ENCODE measurements at regions not wholly inside any gene's neighbourhood (a gene's known extent, or its start where the extent isn't known, plus 50 kb on each side); places are given as distances from the start of the nearest gene placed in this dataset.
"Not testable (repeated sequence)": the region's sequence is repeated elsewhere in the genome, so short reads cannot be mapped to it uniquely, and the experiment has no call there.

- TF ChIP-seq CTCF (IDR thresholded peaks at IDR 0.05; ENCODE audit: control insufficient read depth, insufficient read depth, low read depth, low read length, missing control alignments), result no peak
- no peak for DNase-seq (ENCODE audit: low read depth)
- H3K4me3 ChIP-seq (ENCODE audit: control insufficient read depth, low read depth, low read length), result no peak overlapping the region
Observed at GRCh38 chr11:34769224-34769623, 147.0 kb downstream of the APIP start.

DNA sequence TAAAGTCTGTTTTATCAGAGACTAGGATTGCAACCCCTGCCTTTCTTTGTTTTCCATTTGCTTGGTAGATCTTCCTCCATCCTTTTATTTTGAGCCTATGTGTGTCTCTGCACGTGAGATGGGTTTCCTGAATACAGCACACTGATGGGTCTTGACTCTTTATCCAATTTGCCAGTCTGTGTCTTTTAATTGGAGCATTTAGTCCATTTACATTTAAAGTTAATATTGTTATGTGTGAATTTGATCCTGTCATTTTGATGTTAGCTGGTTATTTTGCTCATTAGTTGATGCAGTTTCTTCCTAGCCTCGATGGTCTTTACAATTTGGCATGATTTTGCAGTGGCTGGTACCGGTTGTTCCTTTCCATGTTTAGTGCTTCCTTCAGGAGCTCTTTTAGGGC, 141.7 kb downstream of the EHF start:
- not testable (repeated sequence) for H3K4me3 ChIP-seq (ENCODE audit: control insufficient read depth, low read depth, low read length); DNase-seq (ENCODE audit: low read depth)

GRCh38 chr11:34758262-34758661, 137.4 kb downstream of the EHF start:
- no peak overlapping the region for H3K4me3 ChIP-seq (ENCODE audit: control insufficient read depth, low read depth, low read length)
- no peak for DNase-seq (ENCODE audit: low read depth)
- no peak for TF ChIP-seq CTCF (IDR thresholded peaks at IDR 0.05; ENCODE audit: control insufficient read depth, insufficient read depth, low read depth, low read length, missing control alignments)

DNA sequence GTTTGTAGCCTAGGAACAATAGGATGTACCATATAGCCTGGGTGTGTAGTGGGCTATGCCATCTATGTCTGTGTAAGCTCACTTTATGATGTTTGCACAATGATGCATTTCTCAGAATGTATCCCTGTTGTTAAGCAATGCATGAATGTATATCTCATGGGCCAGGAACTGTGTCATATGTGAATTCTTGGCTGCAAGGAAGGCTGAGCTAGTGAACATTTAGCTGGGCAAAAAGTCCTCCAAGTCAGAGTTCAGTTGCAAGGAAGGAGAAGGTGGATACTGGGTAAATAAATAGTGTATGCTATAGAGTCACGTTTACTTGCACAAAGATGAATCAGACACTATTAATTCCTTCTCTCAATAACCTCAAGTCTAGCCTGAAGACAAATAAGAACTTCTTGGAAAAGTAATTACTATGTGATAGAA, 136.1 kb downstream of the EHF start:
- DNase-seq (ENCODE audit: low read depth), result no peak
- no peak for TF ChIP-seq CTCF (IDR thresholded peaks at IDR 0.05; ENCODE audit: control insufficient read depth, insufficient read depth, low read depth, low read length, missing control alignments)
- H3K4me3 ChIP-seq (ENCODE audit: control insufficient read depth, low read depth, low read length), result no peak overlapping the region

- no peak overlapping the region for H3K4me3 ChIP-seq (ENCODE audit: control insufficient read depth, low read depth, low read length)
- no peak for DNase-seq (ENCODE audit: low read depth)
- no peak for TF ChIP-seq CTCF (IDR thresholded peaks at IDR 0.05; ENCODE audit: control insufficient read depth, insufficient read depth, low read depth, low read length, missing control alignments)
Observed at GRCh38 chr11:34756591-34756990, 135.7 kb downstream of the EHF start.

- TF ChIP-seq CTCF (IDR thresholded peaks at IDR 0.05; ENCODE audit: control insufficient read depth, insufficient read depth, low read depth, low read length, missing control alignments), result no peak
- no peak for DNase-seq (ENCODE audit: low read depth)
- no peak overlapping the region for H3K4me3 ChIP-seq (ENCODE audit: control insufficient read depth, low read depth, low read length)
Observed at GRCh38 chr11:34755671-34756070, 134.8 kb downstream of the EHF start.

GRCh38 chr11:34754171-34754823, 133.4 kb downstream of the EHF start:
- DNase-seq (ENCODE audit: low read depth), result no peak
- no peak for TF ChIP-seq CTCF (IDR thresholded peaks at IDR 0.05; ENCODE audit: control insufficient read depth, insufficient read depth, low read depth, low read length, missing control alignments)
- H3K4me3 ChIP-seq (ENCODE audit: control insufficient read depth, low read depth, low read length), result no peak overlapping the region
